ENCODE measurements at regions not wholly inside any gene's neighbourhood (a gene's known extent, or its start where the extent isn't known, plus 50 kb on each side); places are given as distances from the start of the nearest gene placed in this dataset.

- Histone ChIP-seq H3K4me2 (no peak overlapping the region), H3K4me3 (no peak overlapping the region), H3K27me3 (no peaks in the 10 kb centered on the region), H3F3A (ENCODE audit: low read depth) (no peaks in the 10 kb centered on the region), H3K4me1 (no peaks in the 10 kb centered on the region), H3K9ac (no peak overlapping the region), H2AFZ (replicated peaks) (no peak overlapping the region), H4K20me1 (ENCODE audit: low read depth) (no peaks in the 10 kb centered on the region), H3K9me3 (ENCODE audit: low read depth) (no peaks in the 10 kb centered on the region), H3K79me2 (ENCODE audit: low read depth) (no peaks in the 10 kb centered on the region), H3K27ac (no peak overlapping the region), H3K36me3 (no peaks in the 10 kb centered on the region)
- Mint-ChIP-seq H3K27me3 (ENCODE audit: insufficient read depth, low read depth) (peaks cover 1% of the 10 kb centered on the region), H3K27ac (no peak overlapping the region), H3K4me3 (no peak overlapping the region), H3K4me1 (no peaks in the 10 kb centered on the region), H3K9me3 (no peaks in the 10 kb centered on the region), H3K36me3 (no peaks in the 10 kb centered on the region)
- TF ChIP-seq EZH2 (IDR thresholded peaks at IDR 0.05) = no peak
- no peak for TF ChIP-seq CTCF (IDR thresholded peaks at IDR 0.05)
- no peak for TF ChIP-seq EZH2phosphoT487 (IDR thresholded peaks at IDR 0.05)
- DNase-seq (ENCODE audit: low spot score) = no peak
These were observed 87.3 kb downstream of the PMAIP1 start for GRCh38 chr18:59987102-59987501.

GRCh38 chr18:59986139-59986538 lies 86.3 kb downstream of the PMAIP1 start:
- H3K27me3 Mint-ChIP-seq (ENCODE audit: insufficient read depth, low read depth) = no peaks in the 10 kb centered on the region
- no peak overlapping the region for H3K4me3 ChIP-seq
- no peak for DNase-seq (ENCODE audit: low spot score)
- no peaks in the 10 kb centered on the region for H3K36me3 ChIP-seq
- TF ChIP-seq EZH2phosphoT487 (IDR thresholded peaks at IDR 0.05) (no peak), CTCF (IDR thresholded peaks at IDR 0.05) (no peak), EZH2 (IDR thresholded peaks at IDR 0.05) (no peak)
- no peaks in the 10 kb centered on the region for H3K36me3 Mint-ChIP-seq
- no peaks in the 10 kb centered on the region for H3K9me3 Mint-ChIP-seq
- no peaks in the 10 kb centered on the region for H3K79me2 ChIP-seq (ENCODE audit: low read depth)
- peaks cover 3% of the 10 kb centered on the region for H3K4me1 Mint-ChIP-seq
- no peak overlapping the region for H3K27ac Mint-ChIP-seq
- H4K20me1 ChIP-seq (ENCODE audit: low read depth) = no peaks in the 10 kb centered on the region
- no peak overlapping the region for H3K4me2 ChIP-seq
- no peak overlapping the region for H2AFZ ChIP-seq (replicated peaks)
- H3K9ac ChIP-seq = no peak overlapping the region
- no peak overlapping the region for H3K27ac ChIP-seq
- no peaks in the 10 kb centered on the region for H3K9me3 ChIP-seq (ENCODE audit: low read depth)
- H3K4me1 ChIP-seq = no peaks in the 10 kb centered on the region
- no peaks in the 10 kb centered on the region for H3K27me3 ChIP-seq
- no peak overlapping the region for H3K4me3 Mint-ChIP-seq
- H3F3A ChIP-seq (ENCODE audit: low read depth) = no peaks in the 10 kb centered on the region

GRCh38 chr18:59985289-59985688 lies 85.5 kb downstream of the PMAIP1 start:
- H4K20me1 ChIP-seq (ENCODE audit: low read depth) = no peaks in the 10 kb centered on the region
- H3K4me2 ChIP-seq = no peak overlapping the region
- no peaks in the 10 kb centered on the region for H3F3A ChIP-seq (ENCODE audit: low read depth)
- Mint-ChIP-seq H3K9me3 (no peaks in the 10 kb centered on the region), H3K4me1 (peaks cover 9% of the 10 kb centered on the region), H3K36me3 (no peaks in the 10 kb centered on the region), H3K27ac (no peak overlapping the region), H3K27me3 (ENCODE audit: insufficient read depth, low read depth) (no peaks in the 10 kb centered on the region), H3K4me3 (no peak overlapping the region)
- no peaks in the 10 kb centered on the region for H3K27me3 ChIP-seq
- H3K9ac ChIP-seq = no peak overlapping the region
- H3K9me3 ChIP-seq (ENCODE audit: low read depth) = no peaks in the 10 kb centered on the region
- no peaks in the 10 kb centered on the region for H3K36me3 ChIP-seq
- H3K79me2 ChIP-seq (ENCODE audit: low read depth) = no peaks in the 10 kb centered on the region
- DNase-seq (ENCODE audit: low spot score) = no peak
- H3K4me1 ChIP-seq = no peaks in the 10 kb centered on the region
- H3K27ac ChIP-seq = no peak overlapping the region
- no peak overlapping the region for H2AFZ ChIP-seq (replicated peaks)
- TF ChIP-seq EZH2 (IDR thresholded peaks at IDR 0.05) (no peak), EZH2phosphoT487 (IDR thresholded peaks at IDR 0.05) (no peak), CTCF (IDR thresholded peaks at IDR 0.05) (no peak)
- H3K4me3 ChIP-seq = no peak overlapping the region

- H3K27me3 ChIP-seq = no peaks in the 10 kb centered on the region
- H3K4me3 Mint-ChIP-seq = no peak overlapping the region
- no peaks in the 10 kb centered on the region for H3K79me2 ChIP-seq (ENCODE audit: low read depth)
- DNase-seq (ENCODE audit: low spot score) = no peak
- H3K4me3 ChIP-seq = no peak overlapping the region
- H3K27ac ChIP-seq = no peak overlapping the region
- H3K36me3 ChIP-seq = no peaks in the 10 kb centered on the region
- no peaks in the 10 kb centered on the region for H4K20me1 ChIP-seq (ENCODE audit: low read depth)
- H2AFZ ChIP-seq (replicated peaks) = no peak overlapping the region
- no peak for TF ChIP-seq EZH2 (IDR thresholded peaks at IDR 0.05)
- H3K4me2 ChIP-seq = no peak overlapping the region
- no peaks in the 10 kb centered on the region for H3K4me1 ChIP-seq
- H3K4me1 Mint-ChIP-seq = peaks cover 9% of the 10 kb centered on the region
- H3K9ac ChIP-seq = no peak overlapping the region
- no peaks in the 10 kb centered on the region for H3K9me3 ChIP-seq (ENCODE audit: low read depth)
- H3K9me3 Mint-ChIP-seq = no peaks in the 10 kb centered on the region
- H3K27me3 Mint-ChIP-seq (ENCODE audit: insufficient read depth, low read depth) = no peaks in the 10 kb centered on the region
- no peaks in the 10 kb centered on the region for H3K36me3 Mint-ChIP-seq
- no peaks in the 10 kb centered on the region for H3F3A ChIP-seq (ENCODE audit: low read depth)
- H3K27ac Mint-ChIP-seq = no peak overlapping the region
These were observed 83.7 kb downstream of the PMAIP1 start for GRCh38 chr18:59983506-59983905.
